HCT116 (cell line): ENCODE measurements at regions not wholly inside any gene's neighbourhood (a gene's known extent, or its start where the extent isn't known, plus 50 kb on each side); places are given as distances from the start of the nearest gene placed in this dataset.

Experiments used
- CEBPB ChIP-seq: IDR thresholded peaks from 2 replicates; pipeline ENCODE4 v1.6.1; 2012; ENCODE audit warnings: low read depth
- CTCF ChIP-seq, 3 experiments: fragments of 200-600 bp in 1 of 3; sonication (generic) in 1 of 3; IDR thresholded peaks in 2 of 3; conservative IDR thresholded peaks in 1 of 3; 2 replicates each; pipeline ENCODE4 v1.5.1; 2012 to 2017; ENCODE audit warnings: low read depth in 2 of 3, low read length in 2 of 3, antibody characterized with exemption in 1 of 3, borderline replicate concordance in 1 of 3, control low read depth in 1 of 3, mild to moderate bottlenecking in 1 of 3, mixed read lengths in 1 of 3, mixed run types in 1 of 3, moderate library complexity in 1 of 3; ENCODE audit not compliant: insufficient read depth in 1 of 3
- EZH2phosphoT487 ChIP-seq: fragments of 200-600 bp; IDR thresholded peaks from 2 replicates; pipeline ENCODE4 v1.6.1; 2018; ENCODE audit warnings: antibody characterized with exemption, borderline replicate concordance
- MAX ChIP-seq: IDR thresholded peaks from 2 replicates; pipeline ENCODE4 v1.6.1; 2012
- POLR2A ChIP-seq: IDR thresholded peaks from 2 replicates; pipeline ENCODE4 v1.7.0; 2011; ENCODE audit warnings: borderline replicate concordance; ENCODE audit not compliant: insufficient read depth, insufficient read length; ENCODE audit errors: extremely low read depth
- POLR2AphosphoS5 ChIP-seq: IDR thresholded peaks from 2 replicates; pipeline ENCODE4 v1.6.1; 2011; ENCODE audit warnings: mild to moderate bottlenecking, low read depth, low read length, moderate library complexity
- REST ChIP-seq: IDR thresholded peaks from 2 replicates; pipeline ENCODE4 v1.6.1; 2012; ENCODE audit warnings: low read depth
- TCF7L2 ChIP-seq: IDR thresholded peaks from 2 replicates; pipeline ENCODE4 v1.7.0; 2011; ENCODE audit warnings: borderline replicate concordance, inconsistent platforms; ENCODE audit not compliant: insufficient read depth, insufficient read length; ENCODE audit errors: extremely low read depth
- YY1 ChIP-seq: IDR thresholded peaks from 2 replicates; pipeline ENCODE4 v1.6.1; 2011; ENCODE audit warnings: low read length, low read depth, moderate library complexity, mild to moderate bottlenecking; ENCODE audit not compliant: insufficient replicate concordance; ENCODE audit errors: extremely low read depth
- ZBTB33 ChIP-seq: IDR thresholded peaks from 2 replicates; pipeline ENCODE4 v1.6.1; 2011; ENCODE audit warnings: mild to moderate bottlenecking, low read length, moderate library complexity; ENCODE audit not compliant: insufficient replicate concordance; ENCODE audit errors: extremely low read depth
- ZNF274 ChIP-seq: fragments of 200-500 bp; sonication (Bioruptor generic); IDR thresholded peaks from 2 replicates; pipeline ENCODE4 v1.6.1; 2014; ENCODE audit warnings: mild to moderate bottlenecking, low read depth, low read length, inconsistent platforms

GRCh38 chr13:54758795-54759194, 1730.2 kb downstream of the OLFM4 start:
- TF ChIP-seq ZBTB33 (no peak), CTCF (IDR thresholded peaks at IDR 0.05 in 2 of 3, conservative IDR thresholded peaks at IDR 0.05 in 1 of 3; ENCODE audit: borderline replicate concordance in 1 of 3, insufficient read depth in 1 of 3, low read depth in 2 of 3, low read length in 2 of 3) (no peak), ZNF274 (no peak), POLR2AphosphoS5 (no peak), TCF7L2 (no peak), EZH2phosphoT487 (no peak), REST (no peak), CEBPB (no peak), POLR2A (no peak), YY1 (no peak), MAX (no peak)
